Neural progenitor cell (in vitro differentiated cells): ENCODE measurements at regions not wholly inside any gene's neighbourhood (a gene's known extent, or its start where the extent isn't known, plus 50 kb on each side); places are given as distances from the start of the nearest gene placed in this dataset.

Experiments
- DNase-seq: peaks from one replicate; pipeline ENCODE4 v3.0.0-alpha.2; 2016; ENCODE audit warnings: low spot score
- H2AFZ ChIP-seq: fragments of 200-600 bp; sonication (generic); replicated peaks from 2 replicates; pipeline ENCODE4 v1.6.1; 2016; ENCODE audit warnings: antibody characterized with exemption
- H3F3A ChIP-seq: fragments of 200-600 bp; sonication (generic); 2 replicates; pipeline ENCODE4 v1.6.1; 2016; ENCODE audit warnings: antibody characterized with exemption, low read depth
- H3K27ac ChIP-seq: fragments of 200-600 bp; sonication (generic); 2 replicates; pipeline ENCODE4 v1.5.1; 2016; ENCODE audit warnings: mild to moderate bottlenecking
- H3K27me3 ChIP-seq: fragments of 200-600 bp; sonication (generic); 2 replicates; pipeline ENCODE4 v1.6.1; 2016; ENCODE audit warnings: mild to moderate bottlenecking, moderate library complexity
- H3K36me3 ChIP-seq: fragments of 200-600 bp; sonication (generic); 2 replicates; pipeline ENCODE4 v1.5.1; 2016
- H3K4me1 ChIP-seq: fragments of 200-600 bp; sonication (generic); 2 replicates; pipeline ENCODE4 v1.6.1; 2016; ENCODE audit warnings: mixed run types
- H3K4me2 ChIP-seq: fragments of 200-600 bp; sonication (generic); 2 replicates; pipeline ENCODE4 v1.6.1; 2016
- H3K4me3 ChIP-seq: fragments of 200-600 bp; sonication (generic); 2 replicates; pipeline ENCODE4 v1.5.1; 2016
- H3K79me2 ChIP-seq: fragments of 200-600 bp; sonication (generic); 2 replicates; pipeline ENCODE4 v1.6.1; 2016; ENCODE audit warnings: low read depth
- H3K9ac ChIP-seq: fragments of 200-600 bp; sonication (generic); 2 replicates; pipeline ENCODE4 v1.6.1; 2016
- H3K9me3 ChIP-seq: fragments of 200-600 bp; sonication (generic); 2 replicates; pipeline ENCODE4 v1.5.1; 2016; ENCODE audit warnings: low read depth
- H4K20me1 ChIP-seq: fragments of 200-600 bp; sonication (generic); 2 replicates; pipeline ENCODE4 v1.6.1; 2016; ENCODE audit warnings: low read depth
- H3K27ac Mint-ChIP-seq: 3 replicates; pipeline ENCODE4 v1.8.0; 2021; ENCODE audit warnings: mixed read lengths
- H3K27me3 Mint-ChIP-seq: 2 replicates; pipeline ENCODE4 v1.8.0; 2022; ENCODE audit warnings: low read depth, mild to moderate bottlenecking, inconsistent platforms, moderate library complexity, mixed read lengths; ENCODE audit not compliant: insufficient read depth
- H3K36me3 Mint-ChIP-seq: 3 replicates; pipeline ENCODE4 v1.8.0; 2021; ENCODE audit warnings: mixed read lengths
- H3K4me1 Mint-ChIP-seq: 3 replicates; pipeline ENCODE4 v1.8.0; 2021; ENCODE audit warnings: mixed read lengths
- H3K4me3 Mint-ChIP-seq: 3 replicates; pipeline ENCODE4 v1.8.0; 2021; ENCODE audit warnings: mild to moderate bottlenecking, moderate library complexity, mixed read lengths
- H3K9me3 Mint-ChIP-seq: 3 replicates; pipeline ENCODE4 v1.8.0; 2020; ENCODE audit warnings: mixed read lengths
- EZH2 ChIP-seq: fragments of 200-600 bp; sonication (generic); IDR thresholded peaks from 2 replicates; pipeline ENCODE4 v1.6.1; 2017; ENCODE audit warnings: antibody characterized with exemption, mild to moderate bottlenecking, moderate library complexity
- EZH2phosphoT487 ChIP-seq: fragments of 200-600 bp; sonication (generic); IDR thresholded peaks from 2 replicates; pipeline ENCODE4 v1.6.1; 2017; ENCODE audit warnings: antibody characterized with exemption
- TF ChIP-seq, protein P1 (sequence below): fragments of 200-600 bp; sonication (generic); IDR thresholded peaks from 2 replicates; pipeline ENCODE4 v1.5.1; 2017; ENCODE audit warnings: antibody characterized with exemption, mild to moderate bottlenecking

DNA sequence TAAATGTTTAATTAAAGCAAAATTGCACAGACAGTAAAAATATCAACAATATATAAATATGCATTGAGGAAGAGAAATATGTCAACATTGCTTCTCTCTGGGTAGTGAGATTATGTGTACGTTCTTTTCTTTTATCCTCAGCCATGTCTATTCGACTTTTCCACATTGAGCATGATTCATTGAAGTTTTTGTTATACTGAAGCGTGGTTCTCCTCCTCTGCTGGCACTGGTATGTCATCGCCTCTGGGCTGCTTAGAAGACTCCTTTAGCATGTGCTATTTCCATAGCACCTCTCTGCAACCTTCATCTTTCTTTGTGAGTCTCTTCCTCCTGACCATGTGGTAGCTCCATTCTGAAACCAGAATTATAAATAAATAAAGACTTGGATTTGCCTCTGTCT is 65.8 kb upstream of the AKAP13 start:
- Mint-ChIP-seq H3K9me3 (peaks cover 22% of the 10 kb centered on the region), H3K4me1 (peaks cover 46% of the 10 kb centered on the region)

DNA sequence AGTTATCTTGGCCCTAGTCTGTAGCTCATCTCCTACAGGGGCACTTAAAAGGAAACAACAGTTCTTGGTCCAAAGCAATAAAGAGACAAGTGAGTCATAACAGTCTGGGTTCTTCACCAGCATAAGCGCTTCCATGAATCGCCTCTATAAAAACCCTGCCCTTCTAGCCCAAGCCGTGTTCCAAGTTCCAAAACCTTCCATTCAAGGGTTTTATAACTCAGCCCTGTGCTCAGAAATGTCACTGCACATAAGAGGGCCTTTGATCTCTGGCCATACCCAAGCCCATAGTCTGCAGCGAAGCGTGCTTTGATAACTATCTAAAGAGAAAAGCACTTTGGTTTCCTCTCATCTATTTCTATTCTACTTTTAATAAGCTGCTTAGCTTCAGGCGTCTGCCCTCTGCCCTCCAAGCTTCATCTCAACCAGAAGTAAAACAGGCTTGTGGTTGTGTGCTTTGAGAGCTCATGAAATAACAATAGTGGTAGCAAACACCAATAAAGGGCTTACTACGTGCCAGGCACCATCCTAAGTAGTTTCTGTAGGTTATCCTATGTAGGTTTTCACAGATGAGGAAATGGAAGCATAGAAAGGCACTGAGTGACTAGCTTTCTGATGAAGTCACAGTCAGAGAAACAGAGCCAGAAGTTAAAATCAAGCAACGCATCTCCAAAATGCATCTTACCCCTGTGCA is 64.0 kb upstream of the AKAP13 start:
- H3K36me3 Mint-ChIP-seq: peaks cover 4% of the 10 kb centered on the region
- H3F3A ChIP-seq: peaks cover 5% of the 10 kb centered on the region
- no peaks in the 10 kb centered on the region for H4K20me1 ChIP-seq
- no peak overlapping the region for H3K4me3 Mint-ChIP-seq
- H3K4me3 ChIP-seq: no peak overlapping the region
- peaks cover 46% of the 10 kb centered on the region for H3K4me1 Mint-ChIP-seq
- no peaks in the 10 kb centered on the region for H3K9me3 ChIP-seq
- no peaks in the 10 kb centered on the region for H3K27me3 ChIP-seq
- H3K27me3 Mint-ChIP-seq: peaks cover 19% of the 10 kb centered on the region
- H3K4me1 ChIP-seq: peaks cover 18% of the 10 kb centered on the region
- peak overlapping the region; percentile 93 for H3K27ac Mint-ChIP-seq
- no peaks in the 10 kb centered on the region for H3K36me3 ChIP-seq
- peak; percentile 68 for DNase-seq
- H3K27ac ChIP-seq: peak overlapping the region; percentile 56
- no peaks in the 10 kb centered on the region for H3K79me2 ChIP-seq
- H3K9ac ChIP-seq: no peak overlapping the region
- TF ChIP-seq EZH2phosphoT487 (no peak), EZH2 (no peak)
- TF ChIP-seq, protein P1, sequence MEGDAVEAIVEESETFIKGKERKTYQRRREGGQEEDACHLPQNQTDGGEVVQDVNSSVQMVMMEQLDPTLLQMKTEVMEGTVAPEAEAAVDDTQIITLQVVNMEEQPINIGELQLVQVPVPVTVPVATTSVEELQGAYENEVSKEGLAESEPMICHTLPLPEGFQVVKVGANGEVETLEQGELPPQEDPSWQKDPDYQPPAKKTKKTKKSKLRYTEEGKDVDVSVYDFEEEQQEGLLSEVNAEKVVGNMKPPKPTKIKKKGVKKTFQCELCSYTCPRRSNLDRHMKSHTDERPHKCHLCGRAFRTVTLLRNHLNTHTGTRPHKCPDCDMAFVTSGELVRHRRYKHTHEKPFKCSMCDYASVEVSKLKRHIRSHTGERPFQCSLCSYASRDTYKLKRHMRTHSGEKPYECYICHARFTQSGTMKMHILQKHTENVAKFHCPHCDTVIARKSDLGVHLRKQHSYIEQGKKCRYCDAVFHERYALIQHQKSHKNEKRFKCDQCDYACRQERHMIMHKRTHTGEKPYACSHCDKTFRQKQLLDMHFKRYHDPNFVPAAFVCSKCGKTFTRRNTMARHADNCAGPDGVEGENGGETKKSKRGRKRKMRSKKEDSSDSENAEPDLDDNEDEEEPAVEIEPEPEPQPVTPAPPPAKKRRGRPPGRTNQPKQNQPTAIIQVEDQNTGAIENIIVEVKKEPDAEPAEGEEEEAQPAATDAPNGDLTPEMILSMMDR: no peak
- H2AFZ ChIP-seq: no peak overlapping the region
- peaks cover 11% of the 10 kb centered on the region for H3K9me3 Mint-ChIP-seq
- peak overlapping the region; percentile 52 for H3K4me2 ChIP-seq

More for the DNA sequence above, 65.8 kb upstream of the AKAP13 start:
- no peak overlapping the region for H3K27ac ChIP-seq
- Mint-ChIP-seq H3K27me3 (peaks cover 20% of the 10 kb centered on the region), H3K27ac (no peak overlapping the region), H3K4me3 (peak overlapping the region; percentile 29), H3K36me3 (peaks cover 6% of the 10 kb centered on the region)
- no peak overlapping the region for H3K4me3 ChIP-seq
- no peak overlapping the region for H3K4me2 ChIP-seq
- peaks cover 5% of the 10 kb centered on the region for H3F3A ChIP-seq
- TF ChIP-seq EZH2 (no peak), EZH2phosphoT487 (no peak)
- TF ChIP-seq, protein P1: no peak
- no peak overlapping the region for H2AFZ ChIP-seq
- no peak for DNase-seq
- H3K36me3 ChIP-seq: no peaks in the 10 kb centered on the region
- no peaks in the 10 kb centered on the region for H4K20me1 ChIP-seq
- no peaks in the 10 kb centered on the region for H3K27me3 ChIP-seq
- no peaks in the 10 kb centered on the region for H3K9me3 ChIP-seq
- H3K4me1 ChIP-seq: peaks cover 18% of the 10 kb centered on the region
- no peaks in the 10 kb centered on the region for H3K79me2 ChIP-seq
- no peak overlapping the region for H3K9ac ChIP-seq

DNA sequence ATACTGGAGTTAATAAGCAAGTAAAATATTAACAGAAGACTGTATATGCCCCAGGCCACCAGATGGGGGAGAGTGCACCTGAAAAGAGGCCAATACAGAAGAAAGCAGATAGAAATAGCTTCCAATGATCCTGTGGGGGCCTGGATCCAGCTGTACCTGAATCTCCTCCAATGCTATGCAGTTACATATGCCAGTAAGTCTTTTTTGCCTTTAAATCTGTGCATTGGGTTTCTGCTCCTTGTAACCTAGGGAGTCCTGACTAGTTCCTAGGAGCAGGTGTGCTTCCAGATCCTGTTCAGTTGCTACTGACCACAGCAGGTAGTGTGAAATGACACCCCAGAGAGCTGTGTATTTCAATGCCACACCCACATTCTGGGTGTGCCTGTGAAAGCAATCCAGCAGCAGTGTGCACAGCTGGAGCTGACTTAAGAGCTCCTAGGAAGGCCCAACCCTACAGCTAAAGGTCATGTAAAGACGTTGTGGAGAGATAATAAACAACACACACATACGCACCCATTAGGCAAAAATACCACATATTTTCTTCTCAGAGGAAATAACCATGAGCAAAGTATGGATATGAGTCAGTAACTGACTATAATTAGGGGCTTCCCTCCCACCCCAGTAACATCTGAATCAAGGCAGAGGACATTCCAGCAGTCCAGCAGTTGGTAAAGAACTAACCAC is 62.2 kb upstream of the AKAP13 start:
- peaks cover 13% of the 10 kb centered on the region for H3K4me1 ChIP-seq
- H3K4me3 ChIP-seq: no peak overlapping the region
- no peaks in the 10 kb centered on the region for H3K79me2 ChIP-seq
- peaks cover 9% of the 10 kb centered on the region for H3K9me3 ChIP-seq
- no peaks in the 10 kb centered on the region for H3K36me3 ChIP-seq
- H4K20me1 ChIP-seq: no peaks in the 10 kb centered on the region
- H3K4me3 Mint-ChIP-seq: no peak overlapping the region
- H3F3A ChIP-seq: peaks cover 5% of the 10 kb centered on the region
- no peak overlapping the region for H3K4me2 ChIP-seq
- no peak overlapping the region for H3K9ac ChIP-seq
- peaks cover 17% of the 10 kb centered on the region for H3K9me3 Mint-ChIP-seq
- peaks cover 35% of the 10 kb centered on the region for H3K4me1 Mint-ChIP-seq
- no peak for TF ChIP-seq EZH2phosphoT487
- no peak for DNase-seq
- no peak overlapping the region for H2AFZ ChIP-seq
- H3K27me3 Mint-ChIP-seq: peaks cover 16% of the 10 kb centered on the region
- H3K27me3 ChIP-seq: no peaks in the 10 kb centered on the region
- peaks cover 3% of the 10 kb centered on the region for H3K36me3 Mint-ChIP-seq
- H3K27ac ChIP-seq: no peak overlapping the region
- H3K27ac Mint-ChIP-seq: no peak overlapping the region

DNA sequence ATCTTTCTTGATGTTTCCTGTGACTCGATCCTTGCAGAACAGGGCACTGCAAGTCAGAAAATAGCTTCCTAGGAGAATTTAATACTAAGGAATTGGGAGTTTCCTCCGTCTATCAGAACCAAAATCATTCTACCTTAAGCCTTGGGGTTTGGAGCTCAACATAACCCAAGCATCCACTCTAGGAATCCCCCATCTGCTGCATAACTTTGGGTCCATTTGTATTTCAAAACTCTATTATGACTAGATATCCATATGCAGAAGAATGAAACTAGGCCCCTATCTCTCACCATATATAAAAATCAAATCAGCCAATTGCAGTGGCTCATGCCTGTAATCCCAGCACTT is 61.7 kb upstream of the AKAP13 start:
- Mint-ChIP-seq H3K4me3 (no peak overlapping the region), H3K27ac (no peak overlapping the region), H3K36me3 (peaks cover 3% of the 10 kb centered on the region), H3K4me1 (peaks cover 32% of the 10 kb centered on the region), H3K9me3 (peaks cover 17% of the 10 kb centered on the region), H3K27me3 (peaks cover 16% of the 10 kb centered on the region)
- Histone ChIP-seq H3K9ac (no peak overlapping the region), H3K36me3 (no peaks in the 10 kb centered on the region), H3K27ac (no peak overlapping the region), H3K4me3 (no peak overlapping the region), H3F3A (peaks cover 5% of the 10 kb centered on the region), H2AFZ (no peak overlapping the region), H3K9me3 (peaks cover 9% of the 10 kb centered on the region), H3K27me3 (no peaks in the 10 kb centered on the region), H3K79me2 (no peaks in the 10 kb centered on the region), H3K4me2 (no peak overlapping the region), H3K4me1 (peaks cover 13% of the 10 kb centered on the region), H4K20me1 (no peaks in the 10 kb centered on the region)
- TF ChIP-seq, protein P1: no peak
- TF ChIP-seq EZH2: no peak
- DNase-seq: no peak
